ENCODE measurements at regions not wholly inside any gene's neighbourhood (a gene's known extent, or its start where the extent isn't known, plus 50 kb on each side); places are given as distances from the start of the nearest gene placed in this dataset.

DNA sequence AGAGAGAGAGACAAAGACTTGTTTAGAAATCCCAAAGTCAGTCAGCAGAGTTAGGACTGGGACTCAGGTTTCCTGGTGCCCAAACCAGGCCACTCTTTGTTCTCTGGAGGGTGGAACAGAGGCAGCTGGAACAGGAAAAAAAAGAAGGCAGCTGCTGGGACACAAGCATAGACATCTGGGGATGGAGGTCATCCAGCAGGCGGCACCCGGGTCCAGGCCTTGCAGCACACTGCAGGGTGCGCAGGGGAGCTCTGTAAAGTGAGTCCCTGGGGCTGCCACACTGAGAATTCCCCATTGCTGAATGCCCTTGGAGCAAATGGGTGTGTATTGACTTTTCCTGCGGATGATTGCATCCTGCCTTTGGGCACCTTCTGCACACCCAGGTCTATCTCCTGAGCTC, 222.9 kb upstream of the CSF3R start:
- WGBS, 2 experiments: 69 to 76% methylated on average over 4 of the region's 4 CpGs
- H3K4me3 ChIP-seq (ENCODE audit: insufficient read depth, low read depth, low read length): no peak overlapping the region
- no peaks in the 10 kb centered on the region for H3K9me3 ChIP-seq (ENCODE audit: control insufficient read depth, low read length)
- no peak overlapping the region for H3K27ac ChIP-seq (ENCODE audit: insufficient read depth, low read depth, low read length, poor library complexity, severe bottlenecking)
- H3K36me3 ChIP-seq (ENCODE audit: control insufficient read depth, insufficient read depth, low read length): no peaks in the 10 kb centered on the region
- peaks cover 12% of the 10 kb centered on the region for H3K4me1 ChIP-seq (ENCODE audit: control insufficient read depth, insufficient read depth, low read length)
- peaks cover 14% of the 10 kb centered on the region for H3K27me3 ChIP-seq (ENCODE audit: control insufficient read depth, insufficient read depth, low read length, poor library complexity, severe bottlenecking)

DNA sequence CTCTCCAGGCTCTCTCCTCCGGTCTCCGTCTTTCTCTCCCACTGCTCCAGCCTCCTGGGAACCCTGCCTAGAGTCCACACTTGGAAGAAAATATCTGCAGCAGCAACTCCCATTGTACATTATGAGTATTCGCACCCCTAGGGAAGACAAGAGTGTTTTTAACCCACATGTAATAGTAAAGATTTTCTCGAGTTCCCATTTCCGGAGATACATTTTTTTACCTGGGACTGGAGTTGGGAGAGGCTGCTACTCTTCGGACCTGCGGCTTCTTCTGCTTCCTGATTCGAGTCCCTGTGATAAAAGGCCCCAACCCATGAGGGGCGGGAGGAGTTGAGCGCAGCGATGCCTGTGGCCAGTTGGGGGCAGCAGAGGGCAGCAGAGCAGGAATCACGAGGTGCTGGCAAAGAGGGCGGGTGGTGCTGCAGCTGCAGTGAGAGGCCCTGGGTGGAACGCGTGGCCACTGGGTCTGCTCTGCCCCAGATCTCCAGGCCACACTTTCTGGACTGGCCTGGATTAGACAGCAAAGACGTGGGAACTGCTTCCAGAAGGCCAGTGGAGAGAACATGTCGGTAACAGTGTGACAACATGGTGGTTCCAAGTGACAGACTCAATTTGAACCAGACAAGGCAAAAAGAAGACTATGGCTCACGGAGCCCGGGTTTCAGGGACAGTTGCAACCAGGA, 221.0 kb upstream of the CSF3R start:
- no peak overlapping the region for H3K27ac ChIP-seq (ENCODE audit: insufficient read depth, low read depth, low read length, poor library complexity, severe bottlenecking)
- 34 to 35% methylated on average over 19 of the region's 19 CpGs for WGBS, 2 experiments
- no peaks in the 10 kb centered on the region for H3K9me3 ChIP-seq (ENCODE audit: control insufficient read depth, low read length)

DNA sequence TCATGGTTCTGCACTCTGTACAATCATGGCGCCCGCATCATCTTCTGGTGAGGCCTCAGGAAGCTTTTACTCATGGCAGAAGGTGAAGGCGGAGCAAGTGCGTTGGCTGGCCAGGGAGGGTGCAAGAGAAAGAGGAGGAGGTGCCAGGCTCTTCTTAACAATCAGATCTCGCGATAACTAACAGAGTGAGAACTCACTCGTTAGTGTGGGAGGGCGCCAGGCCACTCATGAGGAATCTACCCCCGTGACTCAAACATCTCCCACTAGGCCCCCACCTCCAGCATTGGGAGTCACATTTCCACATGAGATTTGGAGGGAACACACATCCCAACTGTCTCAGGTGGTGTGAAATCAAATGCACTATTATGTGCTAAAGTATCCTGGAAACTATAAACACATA, 220.2 kb upstream of the CSF3R start:
- Histone ChIP-seq H3K36me3 (ENCODE audit: control insufficient read depth, insufficient read depth, low read length) (no peaks in the 10 kb centered on the region), H3K4me3 (ENCODE audit: insufficient read depth, low read depth, low read length) (no peak overlapping the region), H3K27me3 (ENCODE audit: control insufficient read depth, insufficient read depth, low read length, poor library complexity, severe bottlenecking) (peaks cover 9% of the 10 kb centered on the region), H3K27ac (ENCODE audit: insufficient read depth, low read depth, low read length, poor library complexity, severe bottlenecking) (no peak overlapping the region), H3K9me3 (ENCODE audit: control insufficient read depth, low read length) (no peaks in the 10 kb centered on the region), H3K4me1 (ENCODE audit: control insufficient read depth, insufficient read depth, low read length) (peaks cover 8% of the 10 kb centered on the region)
- 93 to 94% methylated on average over 9 of the region's 9 CpGs for WGBS, 2 experiments

More for the DNA sequence above, 221.0 kb upstream of the CSF3R start:
- no peak overlapping the region for H3K4me3 ChIP-seq (ENCODE audit: insufficient read depth, low read depth, low read length)
- peaks cover 9% of the 10 kb centered on the region for H3K27me3 ChIP-seq (ENCODE audit: control insufficient read depth, insufficient read depth, low read length, poor library complexity, severe bottlenecking)
- peaks cover 6% of the 10 kb centered on the region for H3K4me1 ChIP-seq (ENCODE audit: control insufficient read depth, insufficient read depth, low read length)
- H3K36me3 ChIP-seq (ENCODE audit: control insufficient read depth, insufficient read depth, low read length): no peaks in the 10 kb centered on the region

DNA sequence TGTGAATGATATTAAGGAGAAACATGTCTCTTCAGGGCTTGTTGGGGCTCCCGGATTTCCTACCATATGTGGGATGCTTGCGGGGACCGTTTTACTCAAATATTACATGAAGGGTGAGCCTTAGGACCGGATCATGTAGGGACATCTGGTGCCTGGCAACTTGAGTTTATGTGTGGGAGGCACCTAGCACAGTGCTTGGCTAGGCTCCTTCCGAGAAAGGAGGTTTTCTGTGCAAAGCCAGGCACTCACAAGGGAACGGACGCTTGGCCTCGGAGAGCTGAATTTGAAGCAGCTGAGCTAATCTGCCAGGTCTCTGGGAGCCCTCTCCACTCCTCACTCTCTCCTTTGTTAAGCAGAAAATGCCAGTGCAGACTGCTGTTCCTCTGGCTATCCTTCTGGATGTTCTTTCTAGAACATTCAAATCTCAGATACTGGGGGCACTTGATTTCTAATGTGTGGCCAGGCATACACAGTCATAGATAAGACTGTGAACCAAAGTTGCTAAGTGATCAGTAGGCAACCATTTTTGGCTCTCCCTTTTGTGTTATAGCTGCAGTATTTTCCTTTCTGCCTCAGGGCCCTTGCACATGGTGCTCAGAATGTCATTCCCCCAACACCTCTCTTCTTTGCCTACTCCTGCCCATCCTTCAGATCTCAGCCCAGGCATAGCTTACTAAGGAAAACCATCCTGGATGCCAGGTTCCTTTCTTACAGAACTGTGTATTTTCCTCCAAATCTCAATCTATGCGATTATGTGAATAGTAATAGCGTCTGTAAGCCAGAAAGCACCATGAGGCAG, 216.6 kb upstream of the CSF3R start:
- Histone ChIP-seq H3K4me1 (ENCODE audit: control insufficient read depth, insufficient read depth, low read length) (peaks cover 8% of the 10 kb centered on the region), H3K36me3 (ENCODE audit: control insufficient read depth, insufficient read depth, low read length) (no peaks in the 10 kb centered on the region), H3K4me3 (ENCODE audit: insufficient read depth, low read depth, low read length) (no peak overlapping the region), H3K9me3 (ENCODE audit: control insufficient read depth, low read length) (no peaks in the 10 kb centered on the region), H3K27ac (ENCODE audit: insufficient read depth, low read depth, low read length, poor library complexity, severe bottlenecking) (no peak overlapping the region), H3K27me3 (ENCODE audit: control insufficient read depth, insufficient read depth, low read length, poor library complexity, severe bottlenecking) (no peaks in the 10 kb centered on the region)
- WGBS, 2 experiments: 89% methylated on average over 10 of the region's 10 CpGs

DNA sequence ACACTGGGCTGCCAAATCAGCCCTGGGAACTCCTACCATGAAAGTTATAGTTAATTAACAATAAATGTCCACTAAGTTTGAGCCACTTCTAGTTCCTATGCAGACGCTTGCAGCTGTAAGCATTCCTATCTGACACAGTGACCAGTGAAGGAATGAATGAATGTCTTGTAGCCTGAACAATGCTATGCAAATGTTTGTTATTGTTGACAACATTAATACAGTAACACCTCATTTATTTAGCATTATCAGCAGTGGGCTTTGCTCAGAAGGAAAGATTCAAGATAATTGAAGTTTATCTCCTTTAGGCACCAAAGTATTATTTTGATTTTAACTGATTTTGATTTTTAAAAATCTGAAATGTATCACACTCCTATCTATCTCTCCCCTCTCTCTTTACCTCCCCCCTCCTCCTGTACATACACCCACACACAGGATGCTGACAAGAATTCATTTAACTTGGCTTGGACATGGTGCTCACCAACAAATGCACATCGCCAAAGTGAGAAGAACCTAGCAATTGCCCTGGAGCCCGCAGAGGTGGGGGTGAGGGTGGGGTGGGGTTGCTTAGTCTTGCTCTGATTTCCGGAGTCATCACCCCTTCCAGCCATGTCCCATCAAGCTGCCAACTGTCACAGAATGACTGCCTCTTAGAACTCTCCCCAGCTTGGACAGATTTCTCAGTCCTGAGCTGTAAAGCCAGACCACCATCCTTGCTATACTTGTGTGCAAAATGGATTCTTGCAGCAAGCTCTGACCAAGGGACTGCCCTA, 215.3 kb upstream of the CSF3R start:
- no peak overlapping the region for H3K27ac ChIP-seq (ENCODE audit: insufficient read depth, low read depth, low read length, poor library complexity, severe bottlenecking)
- H3K36me3 ChIP-seq (ENCODE audit: control insufficient read depth, insufficient read depth, low read length): no peaks in the 10 kb centered on the region
- H3K27me3 ChIP-seq (ENCODE audit: control insufficient read depth, insufficient read depth, low read length, poor library complexity, severe bottlenecking): no peaks in the 10 kb centered on the region
- WGBS, 2 experiments: 96 to 100% methylated on average over 2 to 4 of the region's 4 CpGs
- peaks cover 8% of the 10 kb centered on the region for H3K4me1 ChIP-seq (ENCODE audit: control insufficient read depth, insufficient read depth, low read length)
- H3K9me3 ChIP-seq (ENCODE audit: control insufficient read depth, low read length): no peaks in the 10 kb centered on the region
- H3K4me3 ChIP-seq (ENCODE audit: insufficient read depth, low read depth, low read length): no peak overlapping the region

DNA sequence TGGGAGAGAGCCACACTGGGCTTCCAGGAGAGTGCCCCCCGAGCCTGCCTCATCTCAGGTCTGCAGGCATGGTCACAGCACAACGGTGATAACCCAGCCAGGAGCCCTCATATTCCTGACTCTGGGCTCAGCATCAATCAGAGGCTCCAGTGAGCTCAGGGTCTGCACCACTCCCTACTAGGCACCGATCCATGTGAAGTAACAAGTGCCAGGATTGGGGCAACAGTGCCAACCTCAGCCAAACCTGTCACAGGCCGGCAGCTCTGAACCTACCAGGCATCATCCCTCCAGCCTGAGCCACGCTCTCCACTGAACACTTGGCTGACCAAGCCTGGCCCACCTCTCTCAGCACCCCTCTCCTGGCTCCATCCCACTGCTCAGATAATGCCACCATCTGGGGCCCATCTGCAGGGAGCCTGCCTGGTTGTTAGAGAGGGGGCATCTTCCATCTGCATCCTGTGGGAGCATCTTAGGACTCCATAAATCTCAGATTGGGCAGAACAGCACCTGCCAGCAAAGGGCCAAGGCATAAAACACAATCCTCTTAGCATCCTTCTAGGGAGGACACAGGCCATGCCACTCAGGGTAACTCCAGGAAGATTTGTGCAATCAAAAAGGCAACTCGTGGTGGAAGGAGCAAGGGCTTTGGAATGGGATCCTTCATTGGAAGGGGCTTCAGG, 213.7 kb upstream of the CSF3R start:
- no peak overlapping the region for H3K4me3 ChIP-seq (ENCODE audit: insufficient read depth, low read depth, low read length)
- no peaks in the 10 kb centered on the region for H3K27me3 ChIP-seq (ENCODE audit: control insufficient read depth, insufficient read depth, low read length, poor library complexity, severe bottlenecking)
- 81 to 82% methylated on average over 6 of the region's 6 CpGs for WGBS, 2 experiments
- H3K36me3 ChIP-seq (ENCODE audit: control insufficient read depth, insufficient read depth, low read length): no peaks in the 10 kb centered on the region
- peaks cover 8% of the 10 kb centered on the region for H3K4me1 ChIP-seq (ENCODE audit: control insufficient read depth, insufficient read depth, low read length)
- no peaks in the 10 kb centered on the region for H3K9me3 ChIP-seq (ENCODE audit: control insufficient read depth, low read length)
- H3K27ac ChIP-seq (ENCODE audit: insufficient read depth, low read depth, low read length, poor library complexity, severe bottlenecking): no peak overlapping the region

DNA sequence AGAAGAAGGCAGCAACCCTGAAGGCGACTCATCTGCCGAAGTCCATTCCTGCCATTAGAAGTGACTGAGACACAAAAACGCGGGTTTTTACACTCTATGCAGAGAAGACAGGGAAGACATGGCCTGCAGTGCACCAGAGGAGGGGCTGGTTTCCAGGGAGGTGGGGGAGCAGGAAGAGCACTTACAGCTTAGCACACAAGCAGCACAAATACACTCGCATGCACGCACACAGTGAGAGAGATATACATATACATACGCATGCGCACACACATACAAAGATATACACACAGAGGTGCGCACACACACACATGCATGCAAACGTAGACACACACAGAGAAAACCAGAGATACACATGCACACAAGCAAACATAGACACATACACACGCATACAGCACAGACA, 210.9 kb upstream of the CSF3R start:
- Histone ChIP-seq H3K27ac (ENCODE audit: insufficient read depth, low read depth, low read length, poor library complexity, severe bottlenecking) (no peak overlapping the region), H3K36me3 (ENCODE audit: control insufficient read depth, insufficient read depth, low read length) (no peaks in the 10 kb centered on the region), H3K4me1 (ENCODE audit: control insufficient read depth, insufficient read depth, low read length) (peaks cover 1% of the 10 kb centered on the region), H3K4me3 (ENCODE audit: insufficient read depth, low read depth, low read length) (no peak overlapping the region), H3K27me3 (ENCODE audit: control insufficient read depth, insufficient read depth, low read length, poor library complexity, severe bottlenecking) (no peaks in the 10 kb centered on the region), H3K9me3 (ENCODE audit: control insufficient read depth, low read length) (no peaks in the 10 kb centered on the region)
- WGBS, 2 experiments: 87 to 91% methylated on average over 11 of the region's 11 CpGs

DNA sequence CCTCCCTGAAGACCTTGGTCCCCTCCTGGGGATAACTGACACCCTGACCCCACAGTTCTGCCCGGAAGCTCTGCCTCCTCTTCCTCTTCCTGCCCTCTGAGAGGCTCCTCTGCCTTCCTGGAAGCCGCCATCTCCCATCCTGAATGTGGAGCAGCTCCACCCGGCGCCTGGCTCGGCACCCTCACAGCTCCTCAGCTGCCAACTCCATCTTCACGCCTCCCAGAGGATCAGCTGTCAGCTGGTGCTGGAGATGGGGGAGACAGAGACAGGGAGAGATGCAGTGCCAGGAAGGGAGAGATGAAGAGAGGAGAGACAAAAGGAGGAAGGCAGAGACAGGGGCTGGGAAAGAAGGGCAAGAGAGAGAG, 210.4 kb upstream of the CSF3R start:
- Histone ChIP-seq H3K27ac (ENCODE audit: insufficient read depth, low read depth, low read length, poor library complexity, severe bottlenecking) (no peak overlapping the region), H3K4me1 (ENCODE audit: control insufficient read depth, insufficient read depth, low read length) (no peaks in the 10 kb centered on the region), H3K36me3 (ENCODE audit: control insufficient read depth, insufficient read depth, low read length) (no peaks in the 10 kb centered on the region), H3K27me3 (ENCODE audit: control insufficient read depth, insufficient read depth, low read length, poor library complexity, severe bottlenecking) (no peaks in the 10 kb centered on the region), H3K4me3 (ENCODE audit: insufficient read depth, low read depth, low read length) (no peak overlapping the region), H3K9me3 (ENCODE audit: control insufficient read depth, low read length) (no peaks in the 10 kb centered on the region)
- 88 to 92% methylated on average over 6 of the region's 6 CpGs for WGBS, 2 experiments

DNA sequence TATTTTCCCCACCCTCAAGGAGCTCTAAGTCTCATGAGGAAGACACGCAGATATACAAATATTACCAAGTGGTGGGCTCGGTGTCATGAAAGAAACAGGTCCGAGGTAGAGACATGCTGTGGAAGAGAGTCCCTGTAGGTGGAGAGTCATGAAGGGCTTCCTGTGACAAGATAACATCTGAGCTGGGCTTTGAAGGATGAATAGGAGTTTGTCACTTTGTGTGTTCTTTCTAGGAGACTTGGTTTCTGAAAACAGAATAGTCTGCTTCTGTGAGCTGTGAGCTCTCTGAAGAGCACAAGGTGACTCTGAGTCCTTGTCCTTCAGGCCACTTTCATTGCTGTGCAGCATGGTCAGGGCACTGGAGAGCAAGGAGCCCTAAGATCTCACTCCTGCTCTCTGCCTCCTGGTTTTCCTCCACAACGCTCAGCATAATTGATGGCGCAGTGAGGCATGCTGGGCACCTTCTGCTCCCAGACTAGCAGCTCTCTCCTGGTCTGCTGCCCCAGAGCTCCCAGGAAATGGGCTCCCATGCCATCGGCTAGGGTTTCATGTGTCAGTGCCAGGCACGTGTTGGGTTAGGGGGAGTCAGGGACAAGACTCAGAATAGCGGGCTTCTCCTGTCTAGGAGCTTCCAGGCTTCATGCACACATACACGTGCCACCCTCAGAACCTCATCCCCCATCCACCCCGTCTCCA, 209.9 kb upstream of the CSF3R start:
- no peaks in the 10 kb centered on the region for H3K4me1 ChIP-seq (ENCODE audit: control insufficient read depth, insufficient read depth, low read length)
- 88 to 89% methylated on average over 10 of the region's 10 CpGs for WGBS, 2 experiments
- no peak overlapping the region for H3K4me3 ChIP-seq (ENCODE audit: insufficient read depth, low read depth, low read length)
- no peak overlapping the region for H3K27ac ChIP-seq (ENCODE audit: insufficient read depth, low read depth, low read length, poor library complexity, severe bottlenecking)
- H3K27me3 ChIP-seq (ENCODE audit: control insufficient read depth, insufficient read depth, low read length, poor library complexity, severe bottlenecking): no peaks in the 10 kb centered on the region
- H3K9me3 ChIP-seq (ENCODE audit: control insufficient read depth, low read length): no peaks in the 10 kb centered on the region
- H3K36me3 ChIP-seq (ENCODE audit: control insufficient read depth, insufficient read depth, low read length): no peaks in the 10 kb centered on the region
